ENCODE measurements at regions not wholly inside any gene's neighbourhood (a gene's known extent, or its start where the extent isn't known, plus 50 kb on each side); places are given as distances from the start of the nearest gene placed in this dataset.

- TF ChIP-seq CTCF (IDR thresholded peaks at IDR 0.05) (no peak), EP300 (IDR thresholded peaks at IDR 0.05) (no peak), POLR2AphosphoS5 (IDR thresholded peaks at IDR 0.05) (no peak), POLR2A (IDR thresholded peaks at IDR 0.05; ENCODE audit: low read depth) (no peak)
Observed at GRCh38 chr9:109600142-109600541, 102.0 kb upstream of the PTPN3 start.
